Stimulated activated CD8-positive, alpha-beta memory T cell treated with anti-CD3 and anti-CD28 coated beads, Interleukin-4, amount 100 ng/mL, for 24 hours (primary cell): ENCODE measurements at regions not wholly inside any gene's neighbourhood (a gene's known extent, or its start where the extent isn't known, plus 50 kb on each side); places are given as distances from the start of the nearest gene placed in this dataset.
"Not testable (repeated sequence)": the region's sequence is repeated elsewhere in the genome, so short reads cannot be mapped to it uniquely, and the experiment has no call there.

Source experiments
- DNase-seq: peaks from one replicate; pipeline ENCODE4 v3.0.0-alpha.2; 2020; ENCODE audit warnings: low read depth

DNA sequence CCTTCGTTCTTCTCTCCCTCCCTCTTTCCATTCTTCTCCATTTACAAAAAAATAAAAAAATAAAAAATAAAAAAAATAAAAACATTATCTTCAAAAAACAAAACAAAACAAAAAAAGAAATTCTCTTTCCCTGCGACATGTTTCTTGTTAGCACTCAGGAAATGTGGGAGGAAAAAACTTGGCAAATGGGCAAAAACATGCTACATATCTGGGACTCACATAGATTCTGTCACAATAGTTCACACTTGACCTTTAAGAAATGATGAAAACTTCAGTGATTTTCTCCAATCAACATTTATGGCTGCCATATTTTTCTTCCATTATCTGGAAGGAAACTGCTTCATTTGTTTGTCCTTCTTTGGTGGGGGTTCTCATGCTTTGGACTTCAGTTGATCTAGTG is 109.3 kb downstream of the PRKAB2 start:
- DNase-seq: no peak

DNA sequence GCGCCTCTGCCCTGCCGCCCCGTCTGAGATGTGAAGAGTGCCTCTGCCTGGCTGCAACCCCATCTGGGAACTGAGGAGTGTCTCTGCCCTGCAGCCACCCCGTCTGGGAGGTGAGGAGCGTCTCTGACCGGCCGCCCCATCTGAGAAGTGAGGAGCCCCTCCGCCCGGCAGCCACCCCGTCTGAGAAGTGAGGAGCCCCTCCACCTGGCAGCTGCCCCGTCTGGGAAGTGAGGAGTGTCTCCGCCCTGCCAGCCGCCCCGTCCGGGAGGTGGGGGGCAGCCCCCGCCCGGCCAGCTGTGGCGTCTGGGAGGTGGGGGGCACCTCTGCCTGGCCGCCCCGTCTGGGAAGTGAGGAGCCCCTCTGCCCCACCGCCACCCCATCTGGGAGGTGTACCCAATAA is 110.4 kb downstream of the PRKAB2 start:
- DNase-seq: not testable (repeated sequence)

DNA sequence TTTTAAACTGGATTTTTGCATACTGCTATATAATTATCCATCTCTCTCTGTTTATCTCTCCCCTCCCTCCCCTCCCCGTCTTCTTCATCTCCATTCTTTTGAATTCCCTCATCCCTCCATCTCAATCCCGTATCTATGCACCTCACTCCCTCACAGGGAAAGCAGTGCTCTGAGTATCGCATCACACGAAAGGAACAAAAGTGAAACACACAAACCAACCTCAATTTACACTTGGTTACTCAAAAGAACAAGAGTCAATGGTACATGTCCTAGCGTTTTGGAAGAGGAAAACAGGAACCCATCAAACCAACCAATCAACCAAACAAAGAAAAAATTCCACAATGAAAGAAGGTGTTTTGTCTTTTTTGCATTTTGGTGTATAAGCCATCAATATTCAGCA is 115.1 kb downstream of the NBPF12 start:
- no peak for DNase-seq

DNA sequence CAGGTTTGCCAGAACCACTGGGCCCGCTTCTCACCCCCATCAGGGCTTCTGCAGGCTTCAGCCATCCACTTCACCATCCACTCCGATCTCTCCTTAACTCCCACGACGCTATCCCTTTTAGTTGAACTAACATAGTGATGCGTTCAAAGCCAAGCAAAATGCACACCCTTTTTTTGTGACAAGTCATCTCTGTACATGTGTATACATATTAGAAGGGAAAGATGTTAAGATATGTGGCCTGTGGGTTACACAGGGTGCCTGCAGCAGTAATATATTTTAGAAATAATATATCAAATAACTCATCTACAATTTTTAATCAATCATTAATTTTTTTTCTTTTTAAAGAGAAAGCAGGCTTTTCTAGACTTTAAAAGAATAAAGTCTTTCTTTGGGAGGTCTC is 114.6 kb downstream of the NBPF12 start:
- no peak for DNase-seq

DNA sequence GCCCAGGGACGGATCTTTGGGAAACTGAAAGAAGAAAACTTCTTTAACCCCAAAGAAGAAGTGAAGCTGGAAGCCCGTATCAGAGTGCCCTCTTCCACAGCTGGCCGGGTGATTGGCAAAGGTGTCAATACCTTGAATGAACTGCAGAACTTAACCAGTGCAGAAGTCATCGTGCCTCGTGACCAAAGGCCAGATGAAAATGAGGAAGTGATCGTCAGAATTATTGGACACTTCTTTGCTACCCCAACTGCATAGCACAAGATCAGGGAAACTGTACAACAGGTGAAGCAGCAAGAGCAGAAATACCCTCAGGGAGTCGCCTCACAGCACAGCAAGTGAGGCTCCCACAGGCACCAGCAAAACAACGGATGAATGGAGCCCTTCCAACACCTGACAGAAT is 114.0 kb downstream of the NBPF12 start:
- no peak for DNase-seq

DNA sequence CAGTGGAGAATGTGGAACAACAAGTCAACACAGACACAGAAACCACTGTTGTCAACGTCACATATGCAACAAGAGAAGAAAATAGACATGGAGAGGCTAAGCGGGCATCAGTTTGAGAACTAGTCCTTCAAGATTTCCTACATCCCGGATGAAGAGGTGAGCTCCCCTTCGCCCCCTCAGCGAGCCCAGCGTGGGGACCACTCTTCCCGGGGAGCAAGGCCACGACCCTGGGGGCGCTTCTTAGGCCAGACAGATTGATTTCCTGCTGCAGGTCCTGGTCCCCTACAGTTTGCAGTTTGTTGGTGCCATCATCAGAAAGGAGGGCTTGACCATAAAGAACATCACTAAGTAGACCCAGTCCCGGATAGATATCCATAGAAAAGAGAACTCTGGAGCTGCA is 113.0 kb downstream of the NBPF12 start:
- no peak for DNase-seq

DNA sequence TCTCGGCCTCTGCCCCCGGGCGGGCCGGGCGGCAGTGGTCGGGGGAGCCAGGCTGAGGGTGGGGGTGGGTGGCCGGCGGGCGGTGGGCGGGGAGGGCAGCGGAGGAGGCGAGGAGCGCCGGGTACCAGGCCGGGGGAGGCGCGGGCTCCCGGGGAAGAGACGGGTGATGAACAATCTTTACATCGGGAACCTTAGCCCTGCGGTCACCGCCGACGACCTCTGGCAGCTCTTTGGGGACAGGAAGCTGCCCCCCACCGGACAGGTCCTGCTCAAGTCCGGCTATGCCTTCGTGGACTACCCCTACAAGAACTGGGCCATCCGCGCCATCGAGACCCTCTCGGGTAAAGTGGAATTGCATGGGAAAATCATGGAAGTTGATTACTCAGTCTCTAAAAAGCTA is 112.5 kb downstream of the NBPF12 start:
- DNase-seq: no peak

DNA sequence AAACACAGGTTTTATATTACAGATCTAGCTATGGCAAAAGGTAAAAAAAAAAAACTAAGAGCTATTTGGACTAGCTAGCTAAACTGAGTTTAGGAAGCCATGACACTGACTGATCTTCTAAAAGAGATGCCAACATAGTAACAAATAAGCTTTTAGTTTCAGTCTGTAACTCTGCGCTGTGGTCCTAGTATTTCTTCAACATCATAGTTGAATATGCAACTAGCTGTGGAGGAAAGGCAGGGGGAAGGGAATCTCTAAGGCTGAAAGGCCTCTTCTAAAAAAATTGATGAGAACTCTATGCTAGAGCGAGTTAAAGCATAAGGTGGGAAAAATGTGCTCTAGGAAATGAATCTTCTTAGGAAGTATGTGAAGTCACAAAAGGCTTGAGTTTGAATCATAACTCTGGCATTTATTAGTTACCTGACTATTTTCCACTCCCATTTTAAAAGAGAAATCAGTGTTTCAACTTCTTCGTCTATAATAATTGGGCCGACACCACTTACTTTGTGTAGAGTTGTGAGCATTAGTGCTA is 108.8 kb downstream of the NBPF12 start:
- DNase-seq: not testable (repeated sequence)

DNA sequence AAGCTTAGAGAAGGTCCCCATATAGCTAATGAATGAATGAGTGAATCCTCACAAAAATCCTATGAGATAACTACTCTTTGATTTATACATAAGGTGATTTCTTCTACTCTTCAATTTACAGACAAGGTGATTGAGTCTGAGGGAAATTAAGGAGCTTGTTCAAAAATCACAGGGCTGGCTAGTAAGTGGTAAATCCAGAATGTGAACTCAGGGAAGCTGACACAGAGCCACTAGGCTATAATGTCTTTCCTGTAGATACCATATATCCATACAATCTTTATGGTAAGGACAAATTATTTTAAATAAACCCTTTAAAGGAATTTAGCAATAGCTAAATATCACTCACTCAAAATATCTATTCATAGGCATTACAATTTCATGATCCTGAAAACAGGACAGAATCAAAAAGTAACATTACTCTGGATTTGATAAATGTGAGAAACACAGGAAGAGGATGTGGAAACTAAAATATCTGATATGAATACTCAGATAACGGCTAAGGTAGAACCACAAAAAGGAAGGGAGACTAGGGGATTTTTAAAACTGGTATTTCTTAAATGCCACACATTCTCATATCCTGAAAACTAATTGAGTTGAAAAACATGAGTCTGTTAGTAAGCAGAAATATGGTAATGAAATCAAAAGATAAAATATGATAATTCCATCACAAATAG is 108.2 kb downstream of the NBPF12 start:
- DNase-seq: no peak
